22Rv1 (cell line): ENCODE measurements at regions not wholly inside any gene's neighbourhood (a gene's known extent, or its start where the extent isn't known, plus 50 kb on each side); places are given as distances from the start of the nearest gene placed in this dataset.

Source experiments
- CTCF ChIP-seq: fragments of 450-650 bp; IDR thresholded peaks from 2 replicates; pipeline ENCODE4 v1.5.1; 2017; ENCODE audit warnings: mild to moderate bottlenecking
- ZFX ChIP-seq: fragments of 450-650 bp; IDR thresholded peaks from 2 replicates; pipeline ENCODE4 v1.6.1; 2017; ENCODE audit warnings: antibody characterized with exemption, borderline replicate concordance

- TF ChIP-seq CTCF (no peak), ZFX (no peak)
These were observed 132.1 kb downstream of the PLPPR4 start for GRCh38 chr1:99396389-99396788.
